RWPE1 (cell line): ENCODE measurements at regions not wholly inside any gene's neighbourhood (a gene's known extent, or its start where the extent isn't known, plus 50 kb on each side); places are given as distances from the start of the nearest gene placed in this dataset.

Source experiments
- CTCF ChIA-PET: fragments of 350-600 bp; sonication (Branson Sonifier 250); formaldehyde crosslinking; extraction: SDS; loops from one replicate; lab custom pipeline; 2021; lab: Yijun Ruan, JAX
- POLR2A ChIA-PET: fragments of 400-600 bp; formaldehyde crosslinking; extraction: SDS; loops from one replicate; lab custom pipeline; 2020; ENCODE audit warnings: antibody characterized with exemption; ENCODE audit not compliant: low non-redundant PET; lab: Yijun Ruan, JAX
- DNase-seq: peaks from one replicate; pipeline ENCODE4 v3.0.0; 2012; ENCODE audit warnings: low spot score
- H3K27ac ChIP-seq: fragments of 450-650 bp; 2 replicates; pipeline ENCODE4 v1.5.1; 2017
- CTCF ChIP-seq: fragments of 450-650 bp; conservative IDR thresholded peaks from 2 replicates; pipeline ENCODE4 v1.5.1; 2017; ENCODE audit warnings: low read depth, mild to moderate bottlenecking

DNA sequence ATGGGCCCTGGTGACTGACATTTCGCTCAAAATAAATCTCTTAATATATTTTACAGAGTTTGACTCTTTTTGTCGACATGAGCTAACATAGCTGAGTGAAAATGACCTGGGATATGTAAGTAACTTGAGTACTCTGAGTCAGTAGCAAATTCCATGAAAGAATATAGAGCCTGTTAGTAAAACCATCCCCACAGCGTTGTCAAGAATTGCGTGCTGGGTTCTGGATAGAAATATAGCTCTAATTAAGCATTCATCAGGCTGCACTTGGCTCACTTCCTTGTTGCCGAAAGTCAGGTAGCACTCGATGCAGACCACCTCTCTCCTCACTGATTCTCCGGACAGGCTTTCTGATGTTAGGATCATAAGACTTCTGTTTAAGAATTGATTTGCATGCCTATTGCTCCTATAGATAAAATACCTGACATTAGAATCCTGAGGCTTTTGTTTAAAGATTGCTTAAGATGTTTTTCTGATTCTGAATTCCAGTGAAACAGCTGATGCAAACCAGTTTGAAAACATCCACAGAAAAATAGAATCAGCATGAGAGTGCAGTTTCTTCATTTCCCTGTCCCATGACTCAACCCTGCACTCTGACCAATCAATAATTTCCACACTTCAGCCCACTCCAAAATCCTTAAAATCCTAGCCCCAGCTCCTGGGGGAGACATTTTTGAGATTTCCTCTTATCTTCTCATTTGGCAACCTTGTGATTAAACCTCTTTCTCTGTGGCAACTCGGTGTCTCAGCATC, 310.6 kb downstream of the DIRAS2 start:
- no peak for TF ChIP-seq CTCF
- H3K27ac ChIP-seq: no peak overlapping the region
- POLR2A ChIA-PET: no interaction called here
- no peak for DNase-seq
- CTCF ChIA-PET: interaction anchor here (0.6 kb wide), 1 partner anchor 1459 kb away, joined by 3 read pairs; no protein-coding TSS in a partner anchor

DNA sequence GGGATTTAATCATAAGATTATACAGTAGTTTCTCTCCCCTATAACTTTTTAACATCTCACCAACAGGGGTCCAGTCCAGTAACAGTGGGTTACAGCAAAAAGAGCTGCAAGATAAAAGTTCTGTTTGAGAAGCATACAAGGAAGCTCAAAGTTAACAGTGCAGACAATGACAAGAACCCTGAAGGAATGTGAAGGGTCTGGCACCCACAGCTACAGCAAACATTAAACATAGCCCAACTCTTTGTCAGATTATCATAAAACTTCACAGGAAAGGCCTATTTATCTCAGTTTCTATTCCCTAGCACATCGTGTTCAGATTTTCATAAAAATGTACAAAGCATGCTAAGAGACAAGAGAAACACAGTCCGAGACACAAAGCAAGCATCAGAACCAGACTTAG, 309.4 kb downstream of the DIRAS2 start:
- POLR2A ChIA-PET: no interaction called here
- no peak for TF ChIP-seq CTCF
- CTCF ChIA-PET: no interaction called here
- no peak for DNase-seq
- no peak overlapping the region for H3K27ac ChIP-seq

DNA sequence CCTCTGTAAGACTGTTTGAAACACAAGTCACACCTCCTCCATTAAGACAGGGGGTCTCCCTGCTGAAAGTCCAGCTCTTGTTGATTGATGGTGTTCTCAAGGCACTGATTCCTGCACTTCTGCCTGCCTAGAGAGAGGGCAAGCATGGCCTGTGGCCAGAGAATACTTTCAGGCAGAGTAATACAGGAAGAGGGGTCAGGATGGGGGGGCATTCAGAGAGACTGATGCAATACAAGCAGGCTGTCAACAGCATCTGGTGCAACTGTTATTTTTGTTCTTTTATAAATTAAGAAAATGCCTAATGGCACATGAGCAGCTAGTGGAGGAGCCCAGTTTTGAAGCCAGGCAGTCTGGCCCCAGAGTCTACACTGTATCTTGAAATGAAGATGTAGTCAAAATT, 302.2 kb downstream of the DIRAS2 start:
- no peak for TF ChIP-seq CTCF
- ChIA-PET CTCF (no interaction called here), POLR2A (no interaction called here)
- peak; percentile 39 for DNase-seq
- H3K27ac ChIP-seq: no peak overlapping the region; the same call in 1 of the 2 replicates

- H3K27ac ChIP-seq: no peak overlapping the region
- TF ChIP-seq CTCF: no peak
- ChIA-PET POLR2A (no interaction called here), CTCF (interaction anchor here (0.7 kb wide), 1 partner anchor 35 kb away, joined by 3 read pairs; no protein-coding TSS in a partner anchor)
- no peak for DNase-seq
Measured at GRCh38 chr9:90342607-90343006, 300.0 kb downstream of the DIRAS2 start.

DNA sequence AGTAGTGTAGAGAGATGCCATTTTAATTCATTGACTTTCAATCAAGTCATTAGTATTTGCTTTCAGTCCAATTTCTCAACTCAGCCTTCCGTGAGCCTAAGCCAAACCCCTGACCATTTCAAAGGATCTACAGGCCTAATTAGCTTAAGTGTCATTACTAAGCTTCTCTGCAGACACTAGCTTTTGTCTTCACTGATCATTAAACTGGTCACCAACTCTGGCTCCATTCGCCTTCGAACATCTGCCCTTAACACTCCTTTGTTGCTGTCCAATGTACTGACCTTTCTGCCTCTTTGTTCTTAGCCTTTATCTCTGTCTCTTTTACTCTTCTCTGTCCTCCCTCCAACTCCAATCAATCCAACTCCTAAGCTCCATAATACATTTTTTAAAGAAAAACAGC, 299.3 kb downstream of the DIRAS2 start:
- ChIA-PET CTCF (interaction anchor here (0.7 kb wide), 1 partner anchor 57 kb away, joined by 4 read pairs; no protein-coding TSS in a partner anchor), POLR2A (no interaction called here)
- H3K27ac ChIP-seq: no peak overlapping the region
- DNase-seq: peak; percentile 20
- TF ChIP-seq CTCF: no peak

DNA sequence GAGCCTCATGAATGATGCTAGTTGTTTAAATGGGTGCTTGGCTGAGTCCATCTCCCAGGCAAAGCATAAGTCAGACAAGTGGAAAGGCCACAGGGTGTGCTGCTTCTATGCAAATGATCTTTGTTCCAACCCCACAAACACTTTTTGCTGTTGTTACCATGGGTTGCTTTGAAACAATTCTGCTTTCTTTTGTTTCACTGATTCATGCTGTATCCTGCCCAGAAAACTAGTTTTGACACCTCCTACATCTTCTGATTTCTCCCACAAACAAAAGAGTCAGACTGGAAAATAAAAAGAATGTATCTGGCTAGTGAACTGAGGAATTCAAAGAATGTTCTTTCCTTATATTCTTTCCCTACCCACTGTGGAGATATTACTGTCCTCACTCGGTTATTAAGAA, 298.6 kb downstream of the DIRAS2 start:
- H3K27ac ChIP-seq: no peak overlapping the region
- TF ChIP-seq CTCF: no peak
- ChIA-PET POLR2A (no interaction called here), CTCF (interaction anchor here (0.7 kb wide), 1 partner anchor 58 kb away, joined by 4 read pairs; no protein-coding TSS in a partner anchor)
- peak; percentile 74 for DNase-seq
